ENCODE measurements at regions not wholly inside any gene's neighbourhood (a gene's known extent, or its start where the extent isn't known, plus 50 kb on each side); places are given as distances from the start of the nearest gene placed in this dataset.

DNA sequence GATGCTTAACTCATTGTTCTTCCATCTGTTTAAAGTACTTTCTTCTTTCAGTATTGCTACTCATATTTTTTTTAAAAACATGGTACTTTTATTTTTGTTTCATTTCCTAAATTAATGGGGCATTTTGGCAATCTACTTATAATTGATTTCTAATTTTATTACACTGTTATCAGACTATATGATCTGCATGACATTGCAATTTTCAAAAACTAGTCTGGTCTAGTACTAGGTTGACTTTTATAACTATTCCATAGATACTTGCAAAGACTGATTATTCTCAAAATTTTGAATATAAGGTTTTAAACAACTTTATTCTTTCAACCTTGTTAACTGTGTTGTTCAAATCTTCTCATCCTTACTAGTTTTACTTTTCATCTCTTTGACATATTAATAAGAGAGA is 63.9 kb upstream of the MVB12B start:
- Mint-ChIP-seq H3K9me3 (no peaks in the 10 kb centered on the region), H3K27ac (no peak overlapping the region), H3K4me3 (no peak overlapping the region), H3K36me3 (no peaks in the 10 kb centered on the region), H3K4me1 (ENCODE audit: low read depth in 2 of 2) (peaks cover 0 to 4% of the 10 kb centered on the region in 2 donors), H3K27me3 (peaks cover 36 to 61% of the 10 kb centered on the region in 2 donors)
- ATAC-seq (no peak), DNase-seq (ENCODE audit: low spot score) (no peak)

DNA sequence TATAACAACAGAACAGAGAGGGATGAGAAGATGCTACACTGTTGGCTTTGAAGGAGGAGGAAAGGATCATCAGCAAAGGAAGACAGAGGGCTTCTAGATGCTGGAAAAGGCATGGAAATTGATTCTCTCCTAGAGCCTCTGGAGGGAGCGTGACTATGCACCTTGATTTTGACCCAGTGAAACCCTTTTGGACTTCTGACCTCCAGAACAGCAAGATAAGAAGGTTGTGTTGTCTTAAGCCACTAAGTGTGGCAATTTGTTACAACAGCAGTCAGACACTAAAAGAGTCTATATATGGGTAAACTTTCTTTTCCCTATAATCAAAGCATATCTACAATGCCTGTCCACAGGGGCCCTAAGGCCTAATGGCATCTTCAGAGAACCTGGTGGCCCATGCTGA is 56.1 kb upstream of the MVB12B start:
- Mint-ChIP-seq H3K27me3 (peaks cover 6 to 16% of the 10 kb centered on the region in 2 donors), H3K36me3 (no peaks in the 10 kb centered on the region), H3K4me3 (no peak overlapping the region), H3K4me1 (ENCODE audit: low read depth in 2 of 2) (no peaks in the 10 kb centered on the region), H3K27ac (no peak overlapping the region), H3K9me3 (no peaks in the 10 kb centered on the region)
- DNase-seq (ENCODE audit: low spot score) (no peak), ATAC-seq (no peak)

DNA sequence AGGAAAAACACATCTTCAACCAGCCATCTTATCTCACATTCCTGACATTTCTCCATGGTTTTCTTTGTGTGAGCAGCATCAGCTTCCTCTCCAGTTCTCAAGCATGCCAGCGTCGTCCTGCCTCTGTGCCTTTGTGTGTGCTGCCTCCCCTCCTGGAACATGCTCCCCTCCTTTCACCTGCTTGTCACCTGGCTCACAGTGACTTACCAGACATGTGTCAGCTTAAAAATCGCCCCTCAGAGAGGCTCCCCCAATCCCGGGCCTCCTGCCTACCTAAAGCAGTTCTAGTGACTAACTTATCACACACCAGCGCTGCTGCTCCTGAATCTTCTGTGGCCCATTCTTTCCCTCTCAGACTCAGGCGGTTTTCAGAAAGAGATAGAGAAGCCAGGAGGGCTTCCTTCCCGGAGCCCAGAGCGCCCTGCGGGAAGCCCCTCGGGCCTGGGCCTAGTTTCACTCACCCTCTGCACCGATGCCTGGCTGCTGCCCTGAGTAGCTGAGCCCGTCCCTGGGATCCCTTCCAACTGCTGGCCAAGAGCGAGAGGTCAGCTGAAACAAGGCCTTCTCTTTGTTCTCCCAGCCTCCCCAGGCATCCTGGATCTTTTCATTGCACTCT is 51.1 kb upstream of the MVB12B start:
- no peaks in the 10 kb centered on the region for H3K36me3 Mint-ChIP-seq
- peaks cover 30 to 42% of the 10 kb centered on the region in 2 donors for H3K27me3 Mint-ChIP-seq
- no peaks in the 10 kb centered on the region for H3K9me3 Mint-ChIP-seq
- no peak for DNase-seq (ENCODE audit: low spot score)
- H3K27ac Mint-ChIP-seq: no peak overlapping the region
- ATAC-seq: no peak
- no peaks in the 10 kb centered on the region for H3K4me1 Mint-ChIP-seq (ENCODE audit: low read depth in 2 of 2)
- no peak overlapping the region for H3K4me3 Mint-ChIP-seq

DNA sequence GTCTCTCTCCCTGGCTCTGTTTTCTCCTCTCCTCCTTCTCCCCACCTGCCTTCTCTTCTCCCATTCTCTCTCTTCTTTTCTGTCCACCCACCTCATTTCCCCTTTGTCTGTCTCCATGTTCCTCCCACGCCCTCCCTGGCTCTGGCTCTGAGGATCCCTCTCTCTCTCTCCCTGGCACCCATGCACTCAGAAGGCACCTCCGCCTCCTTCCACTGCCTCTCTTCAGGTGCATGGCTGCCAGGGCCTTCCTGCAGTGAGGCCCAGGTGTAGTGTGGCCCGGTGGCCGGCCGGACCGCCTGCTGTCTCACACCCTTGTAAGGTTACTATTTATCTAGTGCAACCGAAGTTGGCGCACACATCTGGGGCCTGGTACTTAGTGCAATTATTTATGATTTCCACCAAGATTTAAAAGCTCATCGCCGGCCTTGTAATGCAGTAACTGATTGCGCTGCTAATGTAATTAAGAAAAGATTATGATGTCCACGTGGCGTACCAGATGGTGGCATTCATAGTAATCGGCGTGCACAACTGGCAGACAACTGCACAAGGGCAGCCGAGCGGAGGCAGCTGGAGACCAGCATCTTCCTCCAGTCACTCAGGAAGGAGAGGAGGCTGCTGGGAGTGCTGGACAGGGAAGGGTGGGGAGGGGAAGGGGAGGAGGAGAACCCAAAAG is 50.4 kb upstream of the MVB12B start:
- DNase-seq (ENCODE audit: low spot score) (no peak), ATAC-seq (no peak)
- no peaks in the 10 kb centered on the region for H3K36me3 Mint-ChIP-seq
- no peak overlapping the region for H3K4me3 Mint-ChIP-seq
- H3K9me3 Mint-ChIP-seq: no peaks in the 10 kb centered on the region
- H3K27ac Mint-ChIP-seq: no peak overlapping the region
- H3K4me1 Mint-ChIP-seq (ENCODE audit: low read depth in 2 of 2): no peaks in the 10 kb centered on the region
- H3K27me3 Mint-ChIP-seq: peaks cover 30 to 46% of the 10 kb centered on the region in 2 donors

Measured in natural killer cell treated with Interleukin-12 subunit alpha and Interleukin-12 subunit beta and Interleukin-15 and Interleukin-18, amount 100 ng/mL, for 72 hours (primary cell).